Panc1 (cell line): ENCODE measurements at regions not wholly inside any gene's neighbourhood (a gene's known extent, or its start where the extent isn't known, plus 50 kb on each side); places are given as distances from the start of the nearest gene placed in this dataset.

Experiments used
- ATAC-seq: fragments of 200-7000 bp; cut with Tn5 transposase; 2 replicates; pipeline ENCODE4 v1.9.1; 2020; ENCODE audit warnings: mild to moderate bottlenecking, moderate library complexity
- BruUV-seq: library from RNA; stranded (reverse); fragments of 400-500 nt; replicated peaks from 2 replicates; lab custom pipeline; 2021; lab: Mats Ljungman, UMichigan
- CTCF ChIA-PET: fragments of 300-600 bp; sonication (Branson Sonifier 250); formaldehyde crosslinking; loops from one replicate; lab custom pipeline; 2022; ENCODE audit warnings: antibody characterized with exemption; lab: Charles Lee
- POLR2A ChIA-PET: fragments of 300-600 bp; sonication (Branson Sonifier 250); formaldehyde crosslinking; loops from one replicate; lab custom pipeline; 2022; ENCODE audit warnings: antibody characterized with exemption; lab: Charles Lee
- DNase-seq: peaks from one replicate; pipeline ENCODE4 v3.0.0-alpha.2; 2010; ENCODE audit warnings: low read depth, low spot score
- H3K27ac ChIP-seq: 2 replicates; pipeline ENCODE4 v1.5.1; 2011; ENCODE audit warnings: mild to moderate bottlenecking, low read length, inconsistent platforms
- H3K27me3 ChIP-seq: fragments of 200-500 bp; sonication (Bioruptor generic); 2 replicates; pipeline ENCODE4 v1.6.0; 2014; ENCODE audit warnings: low read length, inconsistent platforms; ENCODE audit not compliant: control insufficient read depth, insufficient read depth
- H3K36me3 ChIP-seq: fragments of 200-500 bp; sonication (Bioruptor generic); 2 replicates; pipeline ENCODE4 v1.5.1; 2014; ENCODE audit warnings: inconsistent platforms, mild to moderate bottlenecking, low read length, moderate library complexity; ENCODE audit not compliant: control insufficient read depth, insufficient read depth
- H3K4me1 ChIP-seq: 2 replicates; pipeline ENCODE4 v1.5.1; 2011; ENCODE audit warnings: inconsistent platforms, mild to moderate bottlenecking, low read length, moderate library complexity; ENCODE audit not compliant: control insufficient read depth, insufficient read depth
- H3K4me3 ChIP-seq, 2 experiments: 2 replicates each; pipeline ENCODE4 v1.5.1; 2011 to 2012; ENCODE audit warnings: low read depth in 2 of 2, low read length in 2 of 2, mild to moderate bottlenecking in 2 of 2, inconsistent platforms in 1 of 2, moderate library complexity in 1 of 2
- H3K9me3 ChIP-seq: fragments of 200-500 bp; sonication (Bioruptor generic); 2 replicates; pipeline ENCODE4 v1.5.1; 2014; ENCODE audit warnings: low read depth, mild to moderate bottlenecking, inconsistent platforms, low read length, moderate library complexity; ENCODE audit not compliant: control insufficient read depth, insufficient read depth
- POLR2AphosphoS5 ChIP-seq: IDR thresholded peaks from 2 replicates; pipeline ENCODE4 v1.6.1; 2012; ENCODE audit warnings: mild to moderate bottlenecking, low read depth, low read length, moderate library complexity
- SIN3A ChIP-seq: IDR thresholded peaks from 2 replicates; pipeline ENCODE4 v1.6.1; 2012; ENCODE audit warnings: low read depth, mild to moderate bottlenecking, low read length, moderate library complexity, borderline replicate concordance; ENCODE audit not compliant: insufficient read depth
- TCF7L2 ChIP-seq: IDR thresholded peaks from 2 replicates; pipeline ENCODE4 v1.6.1; 2011; ENCODE audit warnings: mild to moderate bottlenecking, low read depth, low read length, inconsistent platforms
- in situ Hi-C: cut with HindIII; loops from 2 replicates; pipeline ENCODE4 v1.10.0; 2016; ENCODE audit warnings: low sequenced_read_pairs, low pct_unique_long_range_greater_than_20kb
- intact Hi-C: fragments of 100-400 bp; cut with micrococcal nuclease; formaldehyde crosslinking; loops from one replicate; pipeline ENCODE4 v1.10.0; 2022; ENCODE audit not compliant: unreplicated experiment
- TF ChIP-seq, protein P1 (sequence below): fragments of 450-650 bp; IDR thresholded peaks from 2 replicates; pipeline ENCODE4 v1.5.1; 2017; ENCODE audit warnings: mild to moderate bottlenecking
- TF ChIP-seq, protein P2 (sequence below), 2 experiments: IDR thresholded peaks; 2 replicates each; pipeline ENCODE4 v1.6.1; 2011 to 2012; ENCODE audit warnings: low read depth in 2 of 2, control low read depth in 1 of 2, low read length in 1 of 2, mild to moderate bottlenecking in 1 of 2, moderate library complexity in 1 of 2; ENCODE audit not compliant: insufficient read depth in 1 of 2

DNA sequence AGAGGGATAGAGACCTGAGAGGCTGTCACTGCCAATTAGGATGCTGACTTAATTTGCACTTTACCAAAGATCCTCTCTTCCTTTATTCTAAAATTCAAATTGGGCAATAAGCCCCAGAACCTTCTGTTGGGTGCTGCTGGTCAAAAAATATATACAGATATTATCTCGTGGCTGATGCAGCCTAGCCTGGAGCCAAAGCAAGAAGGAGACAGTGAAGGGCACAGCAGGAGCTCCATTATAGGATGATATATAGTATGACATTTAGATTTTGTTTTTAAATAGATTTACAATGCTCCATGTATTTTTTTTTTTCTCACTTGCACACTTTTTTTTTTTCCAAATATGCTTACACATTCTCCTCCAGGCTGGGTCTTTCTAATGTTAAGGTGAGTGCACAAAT is 579.3 kb downstream of the PIK3C3 start:
- in situ Hi-C loops (no loop called here), intact Hi-C loops (no loop called here)
- Histone ChIP-seq H3K36me3 (no peaks in the 10 kb centered on the region), H3K9me3 (no peaks in the 10 kb centered on the region), H3K27ac (no peak overlapping the region), H3K4me3 (no peak overlapping the region), H3K4me1 (no peaks in the 10 kb centered on the region), H3K27me3 (no peaks in the 10 kb centered on the region)
- ChIA-PET POLR2A (no interaction called here), CTCF (no interaction called here)
- TF ChIP-seq TCF7L2 (no peak), POLR2AphosphoS5 (no peak), SIN3A (no peak)
- TF ChIP-seq, protein P1, sequence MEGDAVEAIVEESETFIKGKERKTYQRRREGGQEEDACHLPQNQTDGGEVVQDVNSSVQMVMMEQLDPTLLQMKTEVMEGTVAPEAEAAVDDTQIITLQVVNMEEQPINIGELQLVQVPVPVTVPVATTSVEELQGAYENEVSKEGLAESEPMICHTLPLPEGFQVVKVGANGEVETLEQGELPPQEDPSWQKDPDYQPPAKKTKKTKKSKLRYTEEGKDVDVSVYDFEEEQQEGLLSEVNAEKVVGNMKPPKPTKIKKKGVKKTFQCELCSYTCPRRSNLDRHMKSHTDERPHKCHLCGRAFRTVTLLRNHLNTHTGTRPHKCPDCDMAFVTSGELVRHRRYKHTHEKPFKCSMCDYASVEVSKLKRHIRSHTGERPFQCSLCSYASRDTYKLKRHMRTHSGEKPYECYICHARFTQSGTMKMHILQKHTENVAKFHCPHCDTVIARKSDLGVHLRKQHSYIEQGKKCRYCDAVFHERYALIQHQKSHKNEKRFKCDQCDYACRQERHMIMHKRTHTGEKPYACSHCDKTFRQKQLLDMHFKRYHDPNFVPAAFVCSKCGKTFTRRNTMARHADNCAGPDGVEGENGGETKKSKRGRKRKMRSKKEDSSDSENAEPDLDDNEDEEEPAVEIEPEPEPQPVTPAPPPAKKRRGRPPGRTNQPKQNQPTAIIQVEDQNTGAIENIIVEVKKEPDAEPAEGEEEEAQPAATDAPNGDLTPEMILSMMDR: no peak
- TF ChIP-seq, protein P2, sequence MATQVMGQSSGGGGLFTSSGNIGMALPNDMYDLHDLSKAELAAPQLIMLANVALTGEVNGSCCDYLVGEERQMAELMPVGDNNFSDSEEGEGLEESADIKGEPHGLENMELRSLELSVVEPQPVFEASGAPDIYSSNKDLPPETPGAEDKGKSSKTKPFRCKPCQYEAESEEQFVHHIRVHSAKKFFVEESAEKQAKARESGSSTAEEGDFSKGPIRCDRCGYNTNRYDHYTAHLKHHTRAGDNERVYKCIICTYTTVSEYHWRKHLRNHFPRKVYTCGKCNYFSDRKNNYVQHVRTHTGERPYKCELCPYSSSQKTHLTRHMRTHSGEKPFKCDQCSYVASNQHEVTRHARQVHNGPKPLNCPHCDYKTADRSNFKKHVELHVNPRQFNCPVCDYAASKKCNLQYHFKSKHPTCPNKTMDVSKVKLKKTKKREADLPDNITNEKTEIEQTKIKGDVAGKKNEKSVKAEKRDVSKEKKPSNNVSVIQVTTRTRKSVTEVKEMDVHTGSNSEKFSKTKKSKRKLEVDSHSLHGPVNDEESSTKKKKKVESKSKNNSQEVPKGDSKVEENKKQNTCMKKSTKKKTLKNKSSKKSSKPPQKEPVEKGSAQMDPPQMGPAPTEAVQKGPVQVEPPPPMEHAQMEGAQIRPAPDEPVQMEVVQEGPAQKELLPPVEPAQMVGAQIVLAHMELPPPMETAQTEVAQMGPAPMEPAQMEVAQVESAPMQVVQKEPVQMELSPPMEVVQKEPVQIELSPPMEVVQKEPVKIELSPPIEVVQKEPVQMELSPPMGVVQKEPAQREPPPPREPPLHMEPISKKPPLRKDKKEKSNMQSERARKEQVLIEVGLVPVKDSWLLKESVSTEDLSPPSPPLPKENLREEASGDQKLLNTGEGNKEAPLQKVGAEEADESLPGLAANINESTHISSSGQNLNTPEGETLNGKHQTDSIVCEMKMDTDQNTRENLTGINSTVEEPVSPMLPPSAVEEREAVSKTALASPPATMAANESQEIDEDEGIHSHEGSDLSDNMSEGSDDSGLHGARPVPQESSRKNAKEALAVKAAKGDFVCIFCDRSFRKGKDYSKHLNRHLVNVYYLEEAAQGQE (IDR thresholded peaks at IDR 0.05; ENCODE audit: insufficient read depth in 1 of 2, low read depth in 2 of 2, low read length in 1 of 2): no peak
- no TSS peak for BruUV-seq
- ATAC-seq (no peak), DNase-seq (no peak)

DNA sequence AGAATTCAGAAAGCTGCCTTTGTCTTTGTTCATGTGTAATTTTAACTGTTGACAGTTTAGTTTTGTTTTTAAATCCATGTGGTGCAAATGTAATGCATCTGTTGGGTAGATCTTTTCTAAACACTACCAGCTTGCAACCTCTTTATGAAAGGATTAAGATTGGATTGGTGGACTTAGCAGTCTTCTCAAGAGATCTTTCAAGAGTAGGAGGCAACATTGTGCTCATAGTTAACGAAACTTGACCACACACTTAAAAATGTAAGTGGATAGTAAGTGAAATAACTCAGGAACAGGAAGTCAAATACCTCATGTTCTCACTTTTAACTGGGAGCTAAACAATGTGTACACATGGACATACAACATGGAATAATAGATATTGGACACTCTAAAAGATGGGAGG is 579.0 kb downstream of the RIT2 start:
- POLR2A ChIA-PET: no interaction called here
- H3K4me3 ChIP-seq: no peak overlapping the region
- ATAC-seq: no peak
- no peaks in the 10 kb centered on the region for H3K4me1 ChIP-seq
- intact Hi-C loops: no loop called here
- TF ChIP-seq TCF7L2 (no peak), SIN3A (no peak), POLR2AphosphoS5 (no peak)
- TF ChIP-seq, protein P1: no peak
- TF ChIP-seq, protein P2 (IDR thresholded peaks at IDR 0.05; ENCODE audit: insufficient read depth in 1 of 2, low read depth in 2 of 2, low read length in 1 of 2): no peak
- BruUV-seq: no TSS peak
- H3K9me3 ChIP-seq: no peaks in the 10 kb centered on the region
- no peaks in the 10 kb centered on the region for H3K27me3 ChIP-seq
- in situ Hi-C loops: no loop called here
- CTCF ChIA-PET: no interaction called here
- H3K36me3 ChIP-seq: no peaks in the 10 kb centered on the region
- DNase-seq: no peak
- no peak overlapping the region for H3K27ac ChIP-seq
